Activated naive CD8-positive, alpha-beta T cell (primary cell): ENCODE measurements at regions not wholly inside any gene's neighbourhood (a gene's known extent, or its start where the extent isn't known, plus 50 kb on each side); places are given as distances from the start of the nearest gene placed in this dataset.

Experiments
- H3K27ac Mint-ChIP-seq: one replicate; pipeline ENCODE4 v1.8.0; 2021; ENCODE audit warnings: mixed read lengths
- H3K27me3 Mint-ChIP-seq: one replicate; pipeline ENCODE4 v1.8.0; 2021; ENCODE audit warnings: mixed read lengths
- H3K36me3 Mint-ChIP-seq: one replicate; pipeline ENCODE4 v1.8.0; 2021; ENCODE audit warnings: mixed read lengths
- H3K4me1 Mint-ChIP-seq: one replicate; pipeline ENCODE4 v1.8.0; 2021; ENCODE audit warnings: low read depth, mixed read lengths
- H3K4me3 Mint-ChIP-seq: one replicate; pipeline ENCODE4 v1.8.0; 2021; ENCODE audit warnings: mild to moderate bottlenecking, mixed read lengths
- H3K9me3 Mint-ChIP-seq: one replicate; pipeline ENCODE4 v1.8.0; 2021; ENCODE audit warnings: low read depth, mixed read lengths

- H3K27ac Mint-ChIP-seq: no peak overlapping the region
- H3K27me3 Mint-ChIP-seq: no peaks in the 10 kb centered on the region
- H3K9me3 Mint-ChIP-seq: no peaks in the 10 kb centered on the region
- H3K4me1 Mint-ChIP-seq: no peaks in the 10 kb centered on the region
- no peak overlapping the region for H3K4me3 Mint-ChIP-seq
- no peaks in the 10 kb centered on the region for H3K36me3 Mint-ChIP-seq
Measured at GRCh38 chrX:149060921-149061320, 444.2 kb downstream of the IDS start.
